Stimulated activated CD4-positive, alpha-beta T cell treated with anti-CD3 and anti-CD28 coated beads, TNF-alpha, amount 100 ng/mL, for 1 hour (primary cell): ENCODE measurements at regions not wholly inside any gene's neighbourhood (a gene's known extent, or its start where the extent isn't known, plus 50 kb on each side); places are given as distances from the start of the nearest gene placed in this dataset.

Source experiments
- DNase-seq, 3 donors: peaks; one replicate each; pipeline ENCODE4 v3.0.0-alpha.2; 2020; ENCODE audit warnings: low read depth in 3 of 3, low spot score in 1 of 3

DNA sequence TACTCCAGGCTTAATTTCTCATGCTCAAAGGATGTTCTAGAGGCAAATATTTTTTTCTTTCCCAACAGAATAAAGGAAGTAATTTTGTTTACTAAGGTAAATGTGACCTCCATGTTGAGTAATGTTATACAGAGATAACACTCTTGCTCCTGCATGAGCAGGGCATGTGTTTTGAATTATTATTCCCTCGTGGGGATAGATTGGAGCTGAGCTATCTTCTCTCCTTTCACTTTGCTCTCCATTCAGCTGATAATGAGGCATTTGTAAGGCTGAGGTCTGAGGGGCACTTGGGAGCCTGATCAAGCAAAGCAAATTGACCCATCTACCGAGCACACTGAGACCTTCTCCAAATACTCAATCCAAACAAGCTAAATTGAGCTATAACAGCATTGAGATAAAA, 50.7 kb upstream of the GHITM start:
- no peak for DNase-seq

DNA sequence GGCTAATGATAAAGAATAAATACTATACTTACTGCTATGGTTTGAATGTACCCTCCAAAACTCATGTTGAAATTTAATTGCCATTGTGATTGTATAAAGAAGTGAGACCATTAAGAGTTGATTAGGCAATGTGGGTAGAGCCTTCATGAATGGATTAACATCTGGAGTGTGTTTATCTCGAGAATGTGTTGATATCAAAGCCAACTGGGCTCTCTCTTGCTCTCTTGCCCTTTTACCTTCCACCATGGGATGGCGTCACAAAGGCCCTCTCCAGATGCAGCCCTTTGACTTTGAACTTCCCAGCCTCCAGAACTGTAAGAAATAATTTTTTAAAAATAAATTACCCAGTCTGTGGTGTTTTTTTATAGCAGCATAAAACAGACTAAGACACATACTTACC, 50.1 kb upstream of the GHITM start:
- DNase-seq = no peak
